ENCODE measurements at regions not wholly inside any gene's neighbourhood (a gene's known extent, or its start where the extent isn't known, plus 50 kb on each side); places are given as distances from the start of the nearest gene placed in this dataset.

GRCh38 chr2:7719876-7720275 lies 802.7 kb downstream of the RNF144A start:
- Histone ChIP-seq H3K4me3 (ENCODE audit: low read length in 3 of 3) (no peak overlapping the region), H3K9me3 (ENCODE audit: control insufficient read depth in 3 of 3, low read length in 3 of 3) (no peaks in the 10 kb centered on the region), H3K4me1 (ENCODE audit: control insufficient read depth in 3 of 3, insufficient read depth in 3 of 3, low read length in 3 of 3) (no peaks in the 10 kb centered on the region), H3K27ac (ENCODE audit: low read depth, low read length) (no peak overlapping the region), H3K27me3 (ENCODE audit: control insufficient read depth in 3 of 3, insufficient read depth in 3 of 3, low read length in 3 of 3) (no peaks in the 10 kb centered on the region), H3K36me3 (ENCODE audit: control insufficient read depth in 3 of 3, insufficient read depth in 3 of 3, low read length in 3 of 3) (no peaks in the 10 kb centered on the region), H3K9ac (ENCODE audit: low read depth in 1 of 3, low read length in 3 of 3) (no peak overlapping the region)

GRCh38 chr2:7721413-7721995 lies 804.3 kb downstream of the RNF144A start:
- no peak overlapping the region for H3K27ac ChIP-seq (ENCODE audit: low read depth, low read length)
- no peaks in the 10 kb centered on the region for H3K27me3 ChIP-seq (ENCODE audit: control insufficient read depth in 3 of 3, insufficient read depth in 3 of 3, low read length in 3 of 3)
- H3K4me3 ChIP-seq (ENCODE audit: low read length in 3 of 3) = no peak overlapping the region
- no peak overlapping the region for H3K9ac ChIP-seq (ENCODE audit: low read depth in 1 of 3, low read length in 3 of 3)
- no peaks in the 10 kb centered on the region for H3K9me3 ChIP-seq (ENCODE audit: control insufficient read depth in 3 of 3, low read length in 3 of 3)
- no peaks in the 10 kb centered on the region for H3K4me1 ChIP-seq (ENCODE audit: control insufficient read depth in 3 of 3, insufficient read depth in 3 of 3, low read length in 3 of 3)
- no peaks in the 10 kb centered on the region for H3K36me3 ChIP-seq (ENCODE audit: control insufficient read depth in 3 of 3, insufficient read depth in 3 of 3, low read length in 3 of 3)

GRCh38 chr2:7722212-7722910 lies 805.1 kb downstream of the RNF144A start:
- no peak overlapping the region for H3K9ac ChIP-seq (ENCODE audit: low read depth in 1 of 3, low read length in 3 of 3)
- no peak overlapping the region for H3K27ac ChIP-seq (ENCODE audit: low read depth, low read length)
- no peaks in the 10 kb centered on the region for H3K9me3 ChIP-seq (ENCODE audit: control insufficient read depth in 3 of 3, low read length in 3 of 3)
- no peak overlapping the region for H3K4me3 ChIP-seq (ENCODE audit: low read length in 3 of 3)
- H3K4me1 ChIP-seq (ENCODE audit: control insufficient read depth in 3 of 3, insufficient read depth in 3 of 3, low read length in 3 of 3) = no peaks in the 10 kb centered on the region
- no peaks in the 10 kb centered on the region for H3K27me3 ChIP-seq (ENCODE audit: control insufficient read depth in 3 of 3, insufficient read depth in 3 of 3, low read length in 3 of 3)
- no peaks in the 10 kb centered on the region for H3K36me3 ChIP-seq (ENCODE audit: control insufficient read depth in 3 of 3, insufficient read depth in 3 of 3, low read length in 3 of 3)

- no peak overlapping the region for H3K4me3 ChIP-seq (ENCODE audit: low read length in 3 of 3)
- no peaks in the 10 kb centered on the region for H3K9me3 ChIP-seq (ENCODE audit: control insufficient read depth in 3 of 3, low read length in 3 of 3)
- no peaks in the 10 kb centered on the region for H3K27me3 ChIP-seq (ENCODE audit: control insufficient read depth in 3 of 3, insufficient read depth in 3 of 3, low read length in 3 of 3)
- no peak overlapping the region for H3K9ac ChIP-seq (ENCODE audit: low read depth in 1 of 3, low read length in 3 of 3)
- H3K27ac ChIP-seq (ENCODE audit: low read depth, low read length) = no peak overlapping the region
- H3K4me1 ChIP-seq (ENCODE audit: control insufficient read depth in 3 of 3, insufficient read depth in 3 of 3, low read length in 3 of 3) = no peaks in the 10 kb centered on the region
- H3K36me3 ChIP-seq (ENCODE audit: control insufficient read depth in 3 of 3, insufficient read depth in 3 of 3, low read length in 3 of 3) = no peaks in the 10 kb centered on the region
Measured at GRCh38 chr2:7724336-7724735, 807.1 kb downstream of the RNF144A start.

- no peaks in the 10 kb centered on the region for H3K36me3 ChIP-seq (ENCODE audit: control insufficient read depth in 3 of 3, insufficient read depth in 3 of 3, low read length in 3 of 3)
- no peaks in the 10 kb centered on the region for H3K4me1 ChIP-seq (ENCODE audit: control insufficient read depth in 3 of 3, insufficient read depth in 3 of 3, low read length in 3 of 3)
- H3K27ac ChIP-seq (ENCODE audit: low read depth, low read length) = no peak overlapping the region
- H3K27me3 ChIP-seq (ENCODE audit: control insufficient read depth in 3 of 3, insufficient read depth in 3 of 3, low read length in 3 of 3) = peaks cover 0 to 3% (median 0%) of the 10 kb centered on the region in 3 donors
- no peaks in the 10 kb centered on the region for H3K9me3 ChIP-seq (ENCODE audit: control insufficient read depth in 3 of 3, low read length in 3 of 3)
- H3K4me3 ChIP-seq (ENCODE audit: low read length in 3 of 3) = no peak overlapping the region
- H3K9ac ChIP-seq (ENCODE audit: low read depth in 1 of 3, low read length in 3 of 3) = no peak overlapping the region
Measured at GRCh38 chr2:7725171-7725849, 808.1 kb downstream of the RNF144A start.

- Histone ChIP-seq H3K27me3 (ENCODE audit: control insufficient read depth in 3 of 3, insufficient read depth in 3 of 3, low read length in 3 of 3) (peaks cover 0 to 3% (median 0%) of the 10 kb centered on the region in 3 donors), H3K9ac (ENCODE audit: low read depth in 1 of 3, low read length in 3 of 3) (no peak overlapping the region), H3K9me3 (ENCODE audit: control insufficient read depth in 3 of 3, low read length in 3 of 3) (no peaks in the 10 kb centered on the region), H3K4me1 (ENCODE audit: control insufficient read depth in 3 of 3, insufficient read depth in 3 of 3, low read length in 3 of 3) (no peaks in the 10 kb centered on the region), H3K27ac (ENCODE audit: low read depth, low read length) (no peak overlapping the region), H3K4me3 (ENCODE audit: low read length in 3 of 3) (no peak overlapping the region), H3K36me3 (ENCODE audit: control insufficient read depth in 3 of 3, insufficient read depth in 3 of 3, low read length in 3 of 3) (no peaks in the 10 kb centered on the region)
Measured at GRCh38 chr2:7725850-7726242, 808.6 kb downstream of the RNF144A start.

- Histone ChIP-seq H3K27ac (ENCODE audit: low read depth, low read length) (no peak overlapping the region), H3K4me1 (ENCODE audit: control insufficient read depth in 3 of 3, insufficient read depth in 3 of 3, low read length in 3 of 3) (no peaks in the 10 kb centered on the region), H3K27me3 (ENCODE audit: control insufficient read depth in 3 of 3, insufficient read depth in 3 of 3, low read length in 3 of 3) (peaks cover 0 to 3% (median 0%) of the 10 kb centered on the region in 3 donors), H3K9me3 (ENCODE audit: control insufficient read depth in 3 of 3, low read length in 3 of 3) (no peaks in the 10 kb centered on the region), H3K9ac (ENCODE audit: low read depth in 1 of 3, low read length in 3 of 3) (no peak overlapping the region), H3K36me3 (ENCODE audit: control insufficient read depth in 3 of 3, insufficient read depth in 3 of 3, low read length in 3 of 3) (no peaks in the 10 kb centered on the region), H3K4me3 (ENCODE audit: low read length in 3 of 3) (no peak overlapping the region)
Measured at GRCh38 chr2:7726989-7727388, 809.8 kb downstream of the RNF144A start.

GRCh38 chr2:7728388-7728787 lies 811.2 kb downstream of the RNF144A start:
- H3K36me3 ChIP-seq (ENCODE audit: control insufficient read depth in 3 of 3, insufficient read depth in 3 of 3, low read length in 3 of 3) = no peaks in the 10 kb centered on the region
- H3K4me1 ChIP-seq (ENCODE audit: control insufficient read depth in 3 of 3, insufficient read depth in 3 of 3, low read length in 3 of 3) = no peaks in the 10 kb centered on the region
- H3K9me3 ChIP-seq (ENCODE audit: control insufficient read depth in 3 of 3, low read length in 3 of 3) = no peaks in the 10 kb centered on the region
- no peak overlapping the region for H3K27ac ChIP-seq (ENCODE audit: low read depth, low read length)
- peaks cover 0 to 3% (median 0%) of the 10 kb centered on the region in 3 donors for H3K27me3 ChIP-seq (ENCODE audit: control insufficient read depth in 3 of 3, insufficient read depth in 3 of 3, low read length in 3 of 3)
- no peak overlapping the region for H3K9ac ChIP-seq (ENCODE audit: low read depth in 1 of 3, low read length in 3 of 3)
- H3K4me3 ChIP-seq (ENCODE audit: low read length in 3 of 3) = no peak overlapping the region

GRCh38 chr2:7730449-7730848 lies 813.2 kb downstream of the RNF144A start:
- Histone ChIP-seq H3K4me1 (ENCODE audit: control insufficient read depth in 3 of 3, insufficient read depth in 3 of 3, low read length in 3 of 3) (no peaks in the 10 kb centered on the region), H3K36me3 (ENCODE audit: control insufficient read depth in 3 of 3, insufficient read depth in 3 of 3, low read length in 3 of 3) (no peaks in the 10 kb centered on the region), H3K9me3 (ENCODE audit: control insufficient read depth in 3 of 3, low read length in 3 of 3) (no peaks in the 10 kb centered on the region), H3K4me3 (ENCODE audit: low read length in 3 of 3) (no peak overlapping the region), H3K9ac (ENCODE audit: low read depth in 1 of 3, low read length in 3 of 3) (no peak overlapping the region), H3K27ac (ENCODE audit: low read depth, low read length) (no peak overlapping the region), H3K27me3 (ENCODE audit: control insufficient read depth in 3 of 3, insufficient read depth in 3 of 3, low read length in 3 of 3) (peaks cover 0 to 3% (median 0%) of the 10 kb centered on the region in 3 donors)

- no peak overlapping the region for H3K4me3 ChIP-seq (ENCODE audit: low read length in 3 of 3)
Measured at GRCh38 chr2:7730990-7731389, 813.8 kb downstream of the RNF144A start.

More at GRCh38 chr2:7730990-7731389, 813.8 kb downstream of the RNF144A start:
- peaks cover 0 to 3% (median 0%) of the 10 kb centered on the region in 3 donors for H3K27me3 ChIP-seq (ENCODE audit: control insufficient read depth in 3 of 3, insufficient read depth in 3 of 3, low read length in 3 of 3)
- H3K4me1 ChIP-seq (ENCODE audit: control insufficient read depth in 3 of 3, insufficient read depth in 3 of 3, low read length in 3 of 3) = no peaks in the 10 kb centered on the region
- no peak overlapping the region for H3K9ac ChIP-seq (ENCODE audit: low read depth in 1 of 3, low read length in 3 of 3)
- H3K27ac ChIP-seq (ENCODE audit: low read depth, low read length) = no peak overlapping the region
- H3K9me3 ChIP-seq (ENCODE audit: control insufficient read depth in 3 of 3, low read length in 3 of 3) = no peaks in the 10 kb centered on the region
- H3K36me3 ChIP-seq (ENCODE audit: control insufficient read depth in 3 of 3, insufficient read depth in 3 of 3, low read length in 3 of 3) = no peaks in the 10 kb centered on the region
